SK-N-MC (cell line): ENCODE measurements at regions not wholly inside any gene's neighbourhood (a gene's known extent, or its start where the extent isn't known, plus 50 kb on each side); places are given as distances from the start of the nearest gene placed in this dataset.

Experiments
- DNase-seq: peaks from one replicate; pipeline ENCODE4 v3.0.0-alpha.2; 2011; ENCODE audit warnings: low read depth, low spot score
- H3K27ac ChIP-seq: fragments of 200-600 bp; sonication (generic); 2 replicates; pipeline ENCODE4 v1.5.1; 2016; ENCODE audit warnings: mixed run types
- H3K36me3 ChIP-seq: fragments of 200-600 bp; sonication (generic); 2 replicates; pipeline ENCODE4 v1.6.1; 2017; ENCODE audit warnings: antibody characterized with exemption, low read length, mixed read lengths; ENCODE audit not compliant: insufficient read depth
- H3K4me3 ChIP-seq: fragments of 200-600 bp; sonication (generic); 2 replicates; pipeline ENCODE4 v1.5.1; 2016
- H3K9ac ChIP-seq: fragments of 200-600 bp; sonication (generic); 2 replicates; pipeline ENCODE4 v1.8.0; 2017; ENCODE audit warnings: mixed run types, mixed read lengths; ENCODE audit not compliant: insufficient read length
- H3K9me3 ChIP-seq: fragments of 200-600 bp; sonication (generic); 2 replicates; pipeline ENCODE4 v1.6.1; 2017; ENCODE audit warnings: low read depth, mild to moderate bottlenecking, antibody characterized with exemption, low read length, moderate library complexity, mixed read lengths
- EZH2 ChIP-seq: fragments of 200-600 bp; sonication (generic); IDR thresholded peaks from one replicate; pipeline ENCODE4 v1.6.1; 2017; ENCODE audit warnings: antibody characterized with exemption
- FOXP2 ChIP-seq: optimal IDR thresholded peaks from 2 replicates; pipeline ENCODE3; 2011; ENCODE audit warnings: mild to moderate bottlenecking, moderate library complexity; ENCODE audit not compliant: insufficient read depth; ENCODE audit errors: extremely low read length, control extremely low read depth
- POLR2AphosphoS5 ChIP-seq: IDR thresholded peaks from 2 replicates; pipeline ENCODE4 v1.6.1; 2012; ENCODE audit warnings: mild to moderate bottlenecking, low read depth, low read length, borderline replicate concordance

DNA sequence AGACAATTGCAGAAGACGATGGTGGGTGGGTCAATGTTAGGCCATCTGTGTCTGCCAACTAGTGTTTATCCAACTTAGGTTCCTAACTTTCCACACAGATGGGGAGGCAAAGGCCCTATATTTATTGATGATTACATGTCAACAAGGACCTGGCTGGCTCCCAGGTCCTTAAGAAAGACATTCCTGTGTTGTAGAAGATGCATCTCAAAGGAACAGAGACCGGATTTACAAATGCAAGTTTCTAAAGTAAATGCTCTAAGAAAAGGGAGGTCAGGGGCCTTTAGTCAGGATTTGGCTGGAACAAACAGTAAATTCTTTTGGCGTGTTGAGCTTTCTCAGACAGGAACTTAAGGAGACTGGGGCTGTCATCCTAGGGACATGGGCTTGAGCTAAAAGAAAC is 175.0 kb downstream of the SH3BP4 start:
- Histone ChIP-seq H3K9me3 (no peaks in the 10 kb centered on the region), H3K36me3 (no peaks in the 10 kb centered on the region; the same call in 1 of the 2 replicates), H3K9ac (no peak overlapping the region), H3K4me3 (no peak overlapping the region), H3K27ac (no peak overlapping the region)
- DNase-seq = no peak
- no peak for TF ChIP-seq EZH2

- Histone ChIP-seq H3K4me3 (no peak overlapping the region), H3K9ac (no peak overlapping the region), H3K36me3 (no peaks in the 10 kb centered on the region; the same call in 1 of the 2 replicates), H3K9me3 (no peaks in the 10 kb centered on the region), H3K27ac (no peak overlapping the region)
- DNase-seq = no peak
- no peak for TF ChIP-seq FOXP2
- no peak for TF ChIP-seq POLR2AphosphoS5
- no peak for TF ChIP-seq EZH2
These were observed 176.1 kb downstream of the SH3BP4 start for GRCh38 chr2:235127931-235128330.

- Histone ChIP-seq H3K36me3 (no peaks in the 10 kb centered on the region), H3K4me3 (no peak overlapping the region), H3K27ac (no peak overlapping the region), H3K9me3 (no peaks in the 10 kb centered on the region), H3K9ac (no peak overlapping the region)
- TF ChIP-seq FOXP2 = no peak
- TF ChIP-seq EZH2 = no peak
- no peak for TF ChIP-seq POLR2AphosphoS5
- no peak for DNase-seq
These were observed 178.0 kb downstream of the SH3BP4 start for GRCh38 chr2:235129850-235130249.

DNA sequence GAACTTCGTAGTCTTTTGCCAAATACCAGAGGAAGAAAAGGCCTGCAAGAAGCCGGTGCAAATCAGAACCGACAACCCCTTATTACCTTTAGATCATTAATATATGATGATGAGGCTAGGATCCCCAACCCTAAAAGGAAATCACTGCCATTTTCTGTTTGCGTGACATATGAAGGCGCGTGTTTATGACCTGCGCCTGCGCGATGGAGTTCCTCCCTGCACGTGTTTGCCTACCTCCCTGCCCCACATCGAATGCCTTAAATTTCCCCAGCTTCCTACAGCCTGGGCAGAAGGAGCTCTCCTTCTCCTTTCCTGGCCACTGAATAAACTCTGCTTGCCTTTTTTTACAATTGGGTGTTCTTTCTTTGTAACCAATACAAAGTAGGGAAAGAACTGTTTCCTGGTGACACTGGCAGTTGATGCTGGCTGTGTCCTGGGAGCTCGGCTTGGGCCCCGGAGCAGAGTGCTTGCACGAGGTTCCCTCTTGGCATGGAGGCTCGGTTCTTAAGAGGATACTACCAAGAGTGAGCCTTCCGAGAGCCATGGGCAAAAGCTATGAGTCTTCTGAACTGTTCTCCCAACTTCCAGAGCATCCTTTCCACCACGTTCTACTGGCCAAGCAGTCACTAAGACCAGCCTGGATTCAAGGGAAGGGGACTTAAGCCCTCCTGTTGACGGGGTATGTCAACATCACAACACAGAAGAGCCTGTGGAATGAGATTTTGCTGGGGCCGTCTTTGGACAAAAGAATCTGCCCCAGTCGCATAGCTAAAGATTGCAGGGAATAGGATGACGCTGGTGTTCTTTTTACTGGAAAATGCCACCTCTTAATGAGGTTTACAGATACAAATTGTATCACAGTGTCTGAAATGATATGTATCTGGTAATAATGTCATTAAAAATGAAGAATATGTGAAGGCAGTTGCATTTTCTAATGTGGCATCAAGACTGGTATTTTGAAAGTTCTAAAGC is 179.8 kb downstream of the SH3BP4 start:
- H3K9me3 ChIP-seq = no peaks in the 10 kb centered on the region
- H3K4me3 ChIP-seq = no peak overlapping the region
- H3K36me3 ChIP-seq = no peaks in the 10 kb centered on the region
- no peak for DNase-seq
- H3K9ac ChIP-seq = no peak overlapping the region
- TF ChIP-seq EZH2 (no peak), FOXP2 (no peak), POLR2AphosphoS5 (no peak)
- H3K27ac ChIP-seq = peak overlapping the region; percentile 64

- peak; percentile 45; the same call in 1 of the 2 replicates for TF ChIP-seq POLR2AphosphoS5
- TF ChIP-seq FOXP2 = no peak
- Histone ChIP-seq H3K9ac (no peak overlapping the region), H3K9me3 (no peaks in the 10 kb centered on the region), H3K36me3 (no peaks in the 10 kb centered on the region), H3K4me3 (no peak overlapping the region), H3K27ac (peak overlapping the region; percentile 85)
- DNase-seq = peak; percentile 95
These were observed 180.8 kb downstream of the SH3BP4 start for GRCh38 chr2:235132651-235133050.

- DNase-seq = no peak
- Histone ChIP-seq H3K9me3 (no peaks in the 10 kb centered on the region), H3K9ac (no peak overlapping the region), H3K36me3 (no peaks in the 10 kb centered on the region), H3K27ac (peak overlapping the region; percentile 85), H3K4me3 (no peak overlapping the region)
- TF ChIP-seq POLR2AphosphoS5 (no peak), FOXP2 (no peak), EZH2 (no peak)
These were observed 182.0 kb downstream of the SH3BP4 start for GRCh38 chr2:235133837-235134236.

GRCh38 chr2:235134420-235134819 is 182.6 kb downstream of the SH3BP4 start:
- DNase-seq = no peak
- Histone ChIP-seq H3K36me3 (no peaks in the 10 kb centered on the region), H3K9ac (no peak overlapping the region), H3K27ac (0 out of 2 replicates have a peak overlapping the region, but pooled peaks have one; percentile 6), H3K9me3 (no peaks in the 10 kb centered on the region), H3K4me3 (no peak overlapping the region)
- TF ChIP-seq EZH2 (no peak), POLR2AphosphoS5 (no peak), FOXP2 (no peak)

- Histone ChIP-seq H3K9me3 (no peaks in the 10 kb centered on the region), H3K9ac (no peak overlapping the region), H3K4me3 (no peak overlapping the region), H3K36me3 (no peaks in the 10 kb centered on the region), H3K27ac (no peak overlapping the region)
- DNase-seq = no peak
- TF ChIP-seq EZH2 (no peak), FOXP2 (no peak), POLR2AphosphoS5 (no peak)
These were observed 183.6 kb downstream of the SH3BP4 start for GRCh38 chr2:235135195-235135965.
